ENCODE measurements at regions not wholly inside any gene's neighbourhood (a gene's known extent, or its start where the extent isn't known, plus 50 kb on each side); places are given as distances from the start of the nearest gene placed in this dataset.

- TF ChIP-seq, protein P1, sequence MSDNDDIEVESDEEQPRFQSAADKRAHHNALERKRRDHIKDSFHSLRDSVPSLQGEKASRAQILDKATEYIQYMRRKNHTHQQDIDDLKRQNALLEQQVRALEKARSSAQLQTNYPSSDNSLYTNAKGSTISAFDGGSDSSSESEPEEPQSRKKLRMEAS (IDR thresholded peaks at IDR 0.05): no peak
- TF ChIP-seq RAD21 (IDR thresholded peaks at IDR 0.05; ENCODE audit: low read depth) (no peak), CTCF (IDR thresholded peaks at IDR 0.05 in 2 of 3, conservative IDR thresholded peaks at IDR 0.05 in 1 of 3; ENCODE audit: borderline replicate concordance in 1 of 3, insufficient read depth in 1 of 3, low read depth in 2 of 3, low read length in 2 of 3) (no peak)
Measured at GRCh38 chrX:127302841-127303240, 483.3 kb downstream of the PRR32 start (continued).

DNA sequence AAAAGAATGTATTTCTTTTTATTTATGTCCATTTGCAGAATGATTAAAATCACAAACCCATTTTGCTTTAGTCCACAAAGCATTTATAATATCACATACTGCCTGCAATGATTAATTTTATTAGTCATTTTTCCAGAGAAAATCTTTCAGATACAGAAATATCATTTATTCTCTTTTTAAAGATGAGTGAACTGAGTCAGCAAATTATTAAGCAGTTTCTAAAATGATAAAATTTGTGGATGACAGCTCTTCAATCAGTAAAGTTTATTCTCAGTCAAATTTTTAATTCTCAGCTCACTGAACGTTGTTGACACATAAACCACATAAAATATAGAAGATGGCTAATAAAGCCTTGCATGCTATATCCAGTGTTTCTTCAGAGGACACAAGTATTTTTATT is 485.5 kb downstream of the PRR32 start:
- ChIA-PET RAD21 (ENCODE audit: low non-redundant PET in 1 of 2, low total read pairs in 2 of 2, uncharacterized antibody in 2 of 2, unreplicated experiment in 2 of 2) (no interaction called here), POLR2A (no interaction called here), CTCF (no interaction called here)
- no TSS peak for BruUV-seq (replicated peaks)
- Histone ChIP-seq H3K79me2 (ENCODE audit: insufficient read depth, low read length) (no peaks in the 10 kb centered on the region), H3K4me1 (ENCODE audit: control insufficient read depth in 1 of 2, insufficient read depth in 2 of 2, low read length in 2 of 2) (no peaks in the 10 kb centered on the region), H3K4me2 (ENCODE audit: low read length) (no peak overlapping the region), H3K9ac (ENCODE audit: low read length) (no peak overlapping the region), H4K20me1 (ENCODE audit: insufficient read depth) (no peaks in the 10 kb centered on the region), H3K36me3 (ENCODE audit: control insufficient read depth in 1 of 2, insufficient read depth in 2 of 2, low read length in 2 of 2) (no peaks in the 10 kb centered on the region), H3K4me3 (replicated peaks in 1 of 2; ENCODE audit: low read depth in 1 of 2, low read length in 2 of 2) (no peak overlapping the region), H3K9me3 (ENCODE audit: control insufficient read depth in 1 of 2, insufficient read depth in 1 of 2, low read depth in 1 of 2, low read length in 2 of 2) (no peaks in the 10 kb centered on the region), H2AFZ (ENCODE audit: low read depth, low read length, poor library complexity, severe bottlenecking) (no peak overlapping the region), H3K27ac (ENCODE audit: low read depth, low read length) (no peak overlapping the region), H3K27me3 (ENCODE audit: insufficient read depth, low read length) (no peaks in the 10 kb centered on the region), H3K9me2 (ENCODE audit: insufficient read depth) (no peaks in the 10 kb centered on the region)
- TF ChIP-seq POLR2AphosphoS5 (IDR thresholded peaks at IDR 0.05; ENCODE audit: low read depth, low read length) (no peak), ZFX (IDR thresholded peaks at IDR 0.05) (no peak), JUND (IDR thresholded peaks at IDR 0.05) (no peak)
- no peak for ATAC-seq
- intact Hi-C loops (cut with micrococcal nuclease): no loop called here
- DNase-seq (ENCODE audit: low read depth, low spot score): no peak

DNA sequence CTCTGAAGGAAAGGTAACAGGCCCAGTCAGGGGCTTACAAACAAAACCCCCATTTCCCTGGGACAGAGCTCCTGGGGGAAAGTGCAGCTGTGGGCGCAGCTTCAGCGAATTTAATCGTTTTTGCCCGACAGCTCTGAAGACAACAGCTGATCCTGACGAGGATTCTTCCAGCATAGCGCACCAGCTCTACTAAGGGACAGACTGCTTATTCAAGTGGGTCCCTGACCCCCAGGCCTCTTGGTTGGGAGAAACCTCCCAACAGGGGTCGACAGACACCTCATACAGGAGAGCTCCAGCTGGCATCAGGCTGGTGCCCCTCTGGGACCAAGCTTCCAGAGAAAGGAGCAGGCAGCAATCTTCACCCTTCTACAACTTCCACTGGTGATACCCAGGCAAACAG is 486.7 kb downstream of the PRR32 start:
- no peak overlapping the region for H3K27ac ChIP-seq (ENCODE audit: low read depth, low read length)
- POLR2A ChIA-PET: no interaction called here
- H2AFZ ChIP-seq (ENCODE audit: low read depth, low read length, poor library complexity, severe bottlenecking): no peak overlapping the region
- ATAC-seq (no peak), DNase-seq (ENCODE audit: low read depth, low spot score) (no peak)
- H3K4me3 ChIP-seq (replicated peaks in 1 of 2; ENCODE audit: low read depth in 1 of 2, low read length in 2 of 2): no peak overlapping the region
- H4K20me1 ChIP-seq (ENCODE audit: insufficient read depth): no peaks in the 10 kb centered on the region
- intact Hi-C loops (cut with micrococcal nuclease): no loop called here
- RAD21 ChIA-PET (ENCODE audit: low non-redundant PET in 1 of 2, low total read pairs in 2 of 2, uncharacterized antibody in 2 of 2, unreplicated experiment in 2 of 2): no interaction called here
- H3K9ac ChIP-seq (ENCODE audit: low read length): no peak overlapping the region
- no peaks in the 10 kb centered on the region for H3K27me3 ChIP-seq (ENCODE audit: insufficient read depth, low read length)
- CTCF ChIA-PET: no interaction called here
- H3K4me1 ChIP-seq (ENCODE audit: control insufficient read depth in 1 of 2, insufficient read depth in 2 of 2, low read length in 2 of 2): no peaks in the 10 kb centered on the region
- no peaks in the 10 kb centered on the region for H3K79me2 ChIP-seq (ENCODE audit: insufficient read depth, low read length)
- no peaks in the 10 kb centered on the region for H3K9me3 ChIP-seq (ENCODE audit: control insufficient read depth in 1 of 2, insufficient read depth in 1 of 2, low read depth in 1 of 2, low read length in 2 of 2)
- H3K4me2 ChIP-seq (ENCODE audit: low read length): no peak overlapping the region
- no peaks in the 10 kb centered on the region for H3K9me2 ChIP-seq (ENCODE audit: insufficient read depth)
- H3K36me3 ChIP-seq (ENCODE audit: control insufficient read depth in 1 of 2, insufficient read depth in 2 of 2, low read length in 2 of 2): no peaks in the 10 kb centered on the region
- BruUV-seq (replicated peaks): no TSS peak
- TF ChIP-seq TCF7L2 (IDR thresholded peaks at IDR 0.05; ENCODE audit: borderline replicate concordance, extremely low read depth, insufficient read depth, insufficient read length) (no peak), POLR2A (IDR thresholded peaks at IDR 0.05; ENCODE audit: borderline replicate concordance, extremely low read depth, insufficient read depth, insufficient read length) (no peak), ZFX (IDR thresholded peaks at IDR 0.05) (no peak), CTCF (IDR thresholded peaks at IDR 0.05 in 2 of 3, conservative IDR thresholded peaks at IDR 0.05 in 1 of 3; ENCODE audit: borderline replicate concordance in 1 of 3, insufficient read depth in 1 of 3, low read depth in 2 of 3, low read length in 2 of 3) (no peak), EZH2phosphoT487 (IDR thresholded peaks at IDR 0.05; ENCODE audit: borderline replicate concordance) (no peak), EZH2 (IDR thresholded peaks at IDR 0.05) (no peak), CBX3 (IDR thresholded peaks at IDR 0.05; ENCODE audit: low read depth) (no peak), FOSL1 (IDR thresholded peaks at IDR 0.05; ENCODE audit: low read depth) (no peak), CEBPB (IDR thresholded peaks at IDR 0.05; ENCODE audit: low read depth) (no peak), ZNF274 (IDR thresholded peaks at IDR 0.05; ENCODE audit: low read depth, low read length) (no peak)

Data from HCT116 (cell line).